ENCODE measurements at regions not wholly inside any gene's neighbourhood (a gene's known extent, or its start where the extent isn't known, plus 50 kb on each side); places are given as distances from the start of the nearest gene placed in this dataset.
"Not testable (repeated sequence)": the region's sequence is repeated elsewhere in the genome, so short reads cannot be mapped to it uniquely, and the experiment has no call there.

DNA sequence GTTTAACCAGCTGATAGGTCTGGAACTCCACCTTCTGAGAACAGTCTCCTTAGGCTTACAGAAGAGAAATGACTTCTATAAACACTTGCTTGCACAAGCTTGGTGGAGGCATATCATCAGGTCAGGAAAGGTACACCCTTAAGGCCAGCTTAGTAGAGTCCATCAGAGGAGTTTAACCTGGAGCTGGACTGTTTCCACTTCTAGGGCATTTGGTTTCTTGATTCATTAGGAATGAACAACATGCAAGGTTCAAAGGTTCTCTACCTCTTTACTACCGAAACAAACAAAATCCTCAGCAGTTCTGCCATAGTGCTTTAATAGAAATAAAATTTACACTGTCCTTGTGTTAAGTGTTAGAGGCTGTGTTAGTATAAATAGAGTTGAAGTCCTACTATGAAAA is 171.4 kb upstream of the NPY2R start:
- DNase-seq: no peak

DNA sequence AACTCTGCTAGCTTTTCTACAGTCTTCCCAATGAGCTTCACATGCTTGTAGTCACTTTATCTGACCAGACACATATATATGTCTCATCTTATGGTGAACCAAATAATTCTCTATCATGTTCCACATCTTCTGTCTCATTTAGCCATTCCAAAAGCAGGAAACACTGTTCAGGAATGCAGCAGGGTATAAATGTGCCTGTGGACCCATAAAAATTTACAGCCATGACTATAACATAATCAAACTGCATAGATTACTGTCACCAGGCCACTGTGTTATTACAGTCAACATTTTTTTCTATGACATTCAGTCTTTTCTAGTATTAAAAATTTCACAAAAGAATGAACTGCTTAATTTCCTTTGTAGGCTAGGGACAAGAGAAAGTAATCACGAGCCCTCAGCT is 170.0 kb upstream of the NPY2R start:
- DNase-seq: no peak

DNA sequence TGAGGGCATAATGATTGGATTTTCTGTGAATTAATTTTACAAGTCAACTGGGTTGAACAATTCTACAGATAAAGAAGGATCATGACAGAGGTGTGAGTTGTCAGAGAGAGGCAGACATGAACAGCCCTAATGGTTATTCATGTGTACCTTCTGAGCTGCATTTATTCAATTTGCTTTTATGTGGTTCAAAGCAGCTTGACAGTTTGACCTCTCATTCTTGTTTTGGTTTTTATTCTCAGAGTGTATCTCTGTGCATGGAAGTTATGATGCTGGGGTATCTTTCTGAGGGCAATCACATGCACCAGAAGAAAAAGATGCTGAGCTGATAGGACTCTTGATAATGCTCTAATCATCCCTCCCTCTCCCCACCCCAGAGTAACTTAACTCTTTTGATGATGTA is 169.3 kb upstream of the NPY2R start:
- DNase-seq: no peak

DNA sequence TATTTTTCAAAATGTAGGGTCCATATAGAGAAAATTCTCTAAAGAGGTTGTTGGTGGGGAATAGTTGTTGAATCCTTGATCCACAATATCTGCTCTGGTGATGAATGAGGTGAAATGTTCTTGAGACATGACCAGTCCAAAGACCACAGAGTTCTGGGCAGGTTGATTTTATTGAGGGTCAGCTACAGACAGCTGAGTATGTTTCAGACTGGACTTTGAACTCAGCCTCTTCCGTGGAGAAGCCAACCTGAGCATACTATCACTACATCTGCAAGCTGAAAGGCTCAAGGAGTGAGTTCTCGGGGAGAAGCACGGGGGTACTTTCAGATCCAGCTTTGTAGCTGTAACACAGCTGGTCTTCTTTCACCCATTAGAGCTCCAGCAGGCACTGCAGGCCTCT is 168.4 kb upstream of the NPY2R start:
- no peak for DNase-seq

DNA sequence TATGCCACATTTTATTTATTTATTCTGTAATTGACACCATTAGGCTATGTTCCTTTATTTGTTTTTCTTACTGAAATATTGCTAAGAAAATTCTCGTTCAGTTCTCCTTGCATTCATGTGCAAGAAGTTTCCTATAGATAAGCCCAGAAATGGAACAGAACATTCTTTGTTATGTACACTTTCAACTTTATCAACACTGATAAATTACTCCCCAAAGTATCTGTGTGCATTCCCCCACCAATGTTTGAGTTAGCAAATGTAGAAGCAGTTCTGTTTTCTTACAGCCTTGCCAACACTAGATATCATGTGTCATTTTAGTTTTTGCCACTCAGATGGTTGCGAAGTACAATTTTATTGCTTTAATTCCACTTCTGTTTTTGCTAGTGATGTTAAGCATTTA is 166.4 kb upstream of the NPY2R start:
- DNase-seq: no peak

DNA sequence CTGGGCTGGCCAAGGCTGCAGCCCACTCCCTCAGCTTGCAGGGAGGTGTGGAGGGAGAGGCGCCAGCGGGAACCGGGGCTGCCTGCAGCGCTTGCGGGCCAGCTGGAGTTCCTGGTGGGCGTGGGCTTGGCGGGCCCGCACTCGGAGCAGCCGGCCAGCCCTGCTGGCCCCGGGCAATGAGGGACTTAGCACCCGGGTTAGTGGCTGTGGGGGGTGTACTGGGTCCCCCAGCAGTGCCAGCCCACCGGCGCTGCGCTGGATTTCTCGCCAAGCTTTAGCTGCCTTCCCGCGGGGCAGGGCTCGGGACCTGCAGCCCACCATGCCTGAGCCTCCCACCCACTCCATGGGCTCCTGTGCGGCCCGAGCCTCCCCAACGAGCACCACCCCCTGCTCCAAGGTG is 164.2 kb upstream of the NPY2R start:
- not testable (repeated sequence) for DNase-seq

DNA sequence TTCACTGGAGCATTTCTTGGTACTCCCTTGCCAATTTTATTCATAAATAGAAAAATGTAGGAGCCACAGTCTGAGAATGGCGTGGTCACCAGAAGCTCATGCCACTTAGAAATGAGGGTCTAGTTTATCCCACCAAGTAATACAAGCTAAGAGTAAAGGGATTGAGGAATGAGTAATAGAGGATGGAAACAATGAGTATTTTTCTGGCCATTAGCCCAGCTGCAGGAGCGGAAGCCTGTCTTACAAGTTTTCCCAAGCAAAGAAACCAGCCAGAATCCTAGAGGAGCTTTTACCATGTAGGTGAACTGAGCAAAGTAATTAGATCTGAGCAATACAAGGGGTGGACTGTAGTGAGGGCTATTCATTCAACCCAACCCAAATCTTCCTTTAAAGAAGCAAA is 160.7 kb upstream of the NPY2R start:
- DNase-seq: no peak

DNA sequence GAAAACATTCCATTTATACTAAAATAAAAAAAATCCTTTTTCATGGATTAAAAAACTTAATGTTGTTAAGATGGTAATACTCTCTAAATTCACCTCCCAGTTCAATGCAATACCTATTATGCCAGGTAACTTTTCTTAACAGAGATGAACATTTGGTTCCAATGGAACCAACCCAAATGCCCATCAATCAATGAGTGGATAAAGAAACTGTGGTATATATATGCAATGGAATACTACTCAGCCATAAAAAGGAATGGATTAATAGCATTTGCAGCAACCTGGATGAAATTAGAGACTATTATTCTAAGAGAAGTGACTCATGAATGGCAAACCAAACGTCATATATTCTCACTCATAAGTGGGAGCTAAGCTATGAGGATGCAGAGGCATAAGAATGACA is 154.4 kb upstream of the NPY2R start:
- not testable (repeated sequence) for DNase-seq

DNA sequence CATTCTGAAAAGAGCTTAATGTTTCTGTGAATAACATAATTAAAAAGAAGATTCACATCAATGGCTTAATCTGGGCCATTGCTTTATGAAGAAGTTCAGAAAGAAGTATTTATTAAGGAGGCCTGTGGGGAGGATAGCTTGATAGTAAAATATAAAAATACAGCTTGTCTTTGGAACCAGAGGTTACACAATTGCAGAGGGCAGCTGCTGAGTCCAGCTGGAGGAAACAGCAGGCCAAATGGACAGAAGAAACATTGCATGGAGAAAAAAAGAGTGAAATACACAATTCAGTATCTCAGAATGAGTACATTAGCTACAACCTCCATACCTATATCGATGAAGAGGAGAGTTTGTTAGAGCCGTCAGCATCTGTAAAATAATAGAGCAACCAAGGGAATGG is 148.0 kb upstream of the NPY2R start:
- DNase-seq: no peak

DNA sequence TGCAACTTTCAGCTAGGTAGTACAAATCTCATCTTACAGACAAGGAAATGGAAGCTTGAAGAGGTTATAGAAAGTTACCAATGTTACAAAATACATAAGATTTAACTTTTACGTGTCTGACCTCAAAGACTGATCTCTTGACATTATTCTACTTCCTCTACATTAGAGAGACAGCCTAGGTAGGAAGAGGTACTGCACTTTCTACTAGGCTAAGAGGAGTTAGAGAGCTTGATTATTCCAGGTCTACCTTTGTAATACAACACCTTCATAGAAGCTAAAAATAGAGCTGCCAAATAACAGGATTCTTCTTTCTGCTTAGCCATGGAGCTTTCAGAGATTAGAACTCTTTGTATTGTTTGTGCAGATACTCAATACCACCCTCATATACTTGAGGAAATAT is 147.6 kb upstream of the NPY2R start:
- no peak for DNase-seq

DNA sequence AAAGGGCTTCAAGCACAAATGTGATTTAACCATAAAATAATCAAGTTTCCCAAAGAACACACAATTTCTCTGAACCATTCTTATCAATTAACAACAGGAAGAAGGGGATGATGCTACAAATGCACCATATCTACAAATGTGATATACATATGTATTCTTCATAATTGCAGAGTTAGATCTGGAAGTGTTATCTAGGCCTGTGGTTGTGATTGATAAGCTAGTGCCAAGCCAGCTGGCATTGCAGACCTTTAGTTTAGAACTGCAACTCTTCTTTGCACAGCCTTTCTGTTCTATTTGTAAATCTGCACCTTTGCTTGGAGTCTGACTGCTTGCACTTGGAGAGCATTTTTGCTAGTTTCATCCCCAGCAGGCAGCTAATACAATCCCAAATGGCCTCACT is 145.5 kb upstream of the NPY2R start:
- DNase-seq: no peak

DNA sequence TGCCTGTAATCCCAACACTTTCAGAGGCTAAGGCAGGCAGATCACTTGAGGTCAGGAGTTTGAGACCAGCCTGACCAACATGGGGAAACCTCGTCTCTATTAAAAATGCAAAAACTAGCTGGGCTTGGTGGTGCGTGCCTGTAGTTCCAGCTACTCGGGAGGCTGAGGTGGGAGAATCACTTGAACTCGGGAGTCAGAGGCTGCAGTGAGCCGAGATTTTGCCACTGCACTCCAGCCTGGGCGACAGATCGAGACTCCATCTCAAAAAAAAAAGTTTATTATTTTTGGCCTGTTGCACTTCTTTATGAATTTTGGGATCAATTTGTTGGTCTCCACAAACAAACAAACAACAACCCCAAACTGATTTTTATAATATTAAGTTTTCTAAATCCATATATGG is 143.5 kb upstream of the NPY2R start:
- not testable (repeated sequence) for DNase-seq

DNA sequence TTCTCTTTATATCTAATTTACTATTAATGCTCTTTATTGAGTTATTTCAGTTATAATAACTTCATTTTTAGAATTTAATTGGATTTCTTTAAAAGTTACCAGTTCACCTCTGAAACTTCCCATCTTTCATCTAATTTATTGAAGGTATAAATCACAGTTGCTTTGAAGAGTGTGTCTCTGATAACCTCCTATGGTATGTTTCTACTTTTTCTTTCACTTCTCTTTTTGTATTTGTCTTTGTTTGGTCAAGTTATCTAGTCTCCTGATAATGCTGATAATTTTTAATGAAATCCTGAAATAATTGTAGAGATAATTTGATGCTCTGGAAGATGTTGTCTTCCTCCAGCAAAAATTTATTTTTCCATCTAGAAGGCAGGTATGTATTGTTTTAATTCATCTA is 141.6 kb upstream of the NPY2R start:
- no peak for DNase-seq

DNA sequence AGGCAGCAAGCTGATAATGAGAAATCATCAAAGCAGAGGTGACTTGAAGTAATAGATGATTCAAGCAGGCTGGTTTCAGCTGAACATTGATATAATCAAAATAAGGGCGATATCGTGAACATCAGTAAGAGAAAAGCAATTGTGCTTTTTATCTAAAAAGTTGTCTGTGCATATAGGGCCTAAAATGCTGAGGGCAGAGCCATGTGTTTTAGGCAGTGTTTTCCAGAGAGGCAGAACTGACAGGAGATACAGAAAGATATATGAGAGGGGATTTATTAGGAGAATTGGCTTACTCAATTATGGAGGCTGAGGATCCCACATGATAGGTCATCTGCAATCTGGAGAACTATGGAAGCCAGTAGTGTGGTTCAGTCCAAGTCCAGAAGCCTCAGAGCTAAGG is 136.5 kb upstream of the NPY2R start:
- no peak for DNase-seq

DNA sequence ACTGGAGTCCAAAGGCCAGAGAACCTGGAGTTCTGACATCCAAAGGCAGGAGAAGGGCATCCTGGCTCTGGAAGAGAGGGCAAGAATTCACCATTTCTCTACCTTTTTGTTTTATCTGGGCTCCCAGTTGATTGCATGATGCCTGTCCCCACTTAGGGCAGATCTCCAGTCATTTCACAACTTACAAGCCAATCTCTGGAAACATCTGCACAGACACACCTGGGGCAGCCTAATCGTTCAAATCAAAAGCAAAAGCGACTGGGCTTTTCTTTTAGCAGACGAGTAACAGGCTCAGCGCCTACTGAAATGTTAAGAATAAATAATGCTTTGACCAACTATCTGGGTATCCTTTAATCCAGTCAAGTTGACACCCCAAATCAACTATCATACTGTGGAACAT is 136.0 kb upstream of the NPY2R start:
- DNase-seq: no peak

DNA sequence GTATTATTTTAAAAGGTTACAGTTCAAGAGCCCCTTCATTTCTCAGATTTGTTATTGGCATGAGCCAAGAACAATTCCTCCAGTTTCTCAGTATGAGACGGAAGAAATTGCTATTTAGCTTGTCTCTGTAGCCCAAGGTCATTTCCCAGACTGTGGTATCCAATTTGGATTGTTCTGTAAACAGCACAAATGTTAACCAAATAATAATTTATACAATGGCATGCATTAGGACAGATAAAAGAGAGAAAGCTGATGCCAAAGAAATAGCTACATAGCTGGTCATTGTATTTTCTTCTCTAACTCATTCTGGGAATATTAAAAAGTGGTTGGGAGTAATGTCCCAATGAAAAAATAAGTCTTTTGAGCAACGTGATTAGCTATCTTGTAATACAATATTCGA is 134.6 kb upstream of the NPY2R start:
- DNase-seq: no peak

DNA sequence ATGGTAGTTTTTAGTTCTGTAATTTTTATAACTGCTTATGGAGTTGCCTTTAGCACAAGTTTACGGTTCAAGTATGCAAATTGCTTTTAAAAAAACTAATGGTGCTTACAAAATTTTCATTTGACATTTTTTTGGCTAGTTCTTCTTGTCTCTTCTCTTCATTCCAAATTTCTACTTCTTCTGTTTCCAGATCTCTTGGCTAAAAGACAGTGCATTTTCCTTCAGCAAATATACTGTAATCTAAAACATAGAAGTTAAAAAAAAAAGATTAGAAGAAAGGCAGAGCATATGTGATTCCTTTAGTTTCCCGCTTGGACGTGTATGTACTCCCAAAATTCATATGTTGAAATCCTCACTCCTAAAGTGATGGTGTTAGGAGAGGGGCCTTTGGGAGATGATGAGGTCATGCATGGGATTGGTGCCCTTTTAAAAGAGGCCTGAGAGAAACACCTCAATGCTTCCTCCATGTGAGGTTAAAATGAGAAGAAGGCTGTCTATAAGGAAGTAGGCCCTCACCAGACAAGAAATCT is 132.1 kb upstream of the NPY2R start:
- DNase-seq: no peak

DNA sequence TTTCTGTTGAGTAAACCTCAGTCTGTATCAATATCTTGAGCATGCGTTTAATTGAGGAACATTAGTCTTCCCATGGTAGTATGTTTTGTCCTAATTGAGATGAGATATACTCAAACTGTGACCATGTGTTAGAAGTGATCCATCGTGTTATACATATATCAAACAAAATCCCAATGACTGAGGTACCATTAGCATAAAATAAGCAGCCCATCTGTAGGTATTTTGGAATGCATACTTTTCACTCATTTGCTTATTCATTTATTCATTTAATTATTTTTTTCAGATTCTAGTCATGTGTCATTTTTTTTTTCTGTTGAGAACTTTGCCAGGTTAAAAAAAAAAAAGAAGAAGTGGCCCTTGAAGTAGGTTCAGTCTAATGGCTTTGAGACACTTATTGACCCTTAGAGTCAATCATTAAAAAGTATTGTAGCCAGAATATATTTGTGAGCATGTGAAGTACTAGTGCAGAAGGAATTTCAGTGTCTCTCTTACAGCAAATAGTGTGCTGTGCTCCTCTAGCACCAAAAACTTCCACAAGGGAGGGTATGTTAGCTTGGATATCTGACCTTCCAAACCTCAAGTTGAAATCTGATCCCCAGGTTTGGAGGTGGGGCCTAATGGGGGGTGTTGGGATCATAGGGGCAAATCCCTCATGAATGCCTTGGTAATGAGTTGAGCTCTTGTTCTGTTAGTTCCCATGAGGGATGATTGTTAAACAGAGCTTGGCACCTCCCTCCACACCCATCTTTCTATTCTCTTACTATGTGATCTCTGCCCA is 130.8 kb upstream of the NPY2R start:
- DNase-seq: no peak

DNA sequence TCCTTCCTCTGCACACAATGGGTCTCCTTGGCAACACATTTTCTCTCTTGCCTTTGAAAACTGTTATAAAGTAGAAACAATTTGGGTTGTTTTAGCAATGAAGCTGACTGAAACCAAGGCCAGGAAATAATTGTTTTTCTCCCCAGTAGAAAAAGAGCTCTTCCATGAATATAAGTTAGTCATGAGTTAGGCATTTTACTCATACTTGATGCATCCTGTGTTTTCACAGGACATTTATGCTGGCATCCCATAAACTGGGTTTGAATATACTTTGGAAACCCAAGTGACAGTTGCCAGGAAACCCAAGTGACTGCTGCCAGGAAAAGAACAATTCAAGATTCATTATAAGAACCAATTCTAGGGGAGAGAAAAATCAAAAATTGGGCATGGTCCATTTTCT is 128.6 kb upstream of the NPY2R start:
- no peak for DNase-seq

DNA sequence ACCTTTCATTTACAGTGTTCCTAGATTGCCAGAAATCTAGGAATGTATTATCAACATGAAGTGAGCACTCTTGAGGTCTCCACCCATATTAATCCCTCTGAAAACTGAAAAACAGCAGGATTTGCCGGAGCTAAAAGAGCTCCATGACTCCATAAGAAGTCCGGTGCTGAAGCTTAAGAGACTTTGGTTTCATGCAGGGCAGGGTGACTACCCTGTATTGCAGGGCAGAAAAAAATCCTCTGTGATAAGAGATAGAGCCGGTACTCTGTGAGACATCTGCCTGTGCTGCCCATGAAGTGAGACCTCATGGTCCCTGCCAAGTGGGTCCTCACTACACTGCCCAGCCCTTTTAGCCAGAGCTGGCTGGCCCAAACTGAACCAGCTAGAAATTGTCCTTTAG is 127.2 kb upstream of the NPY2R start:
- DNase-seq: no peak

DNA sequence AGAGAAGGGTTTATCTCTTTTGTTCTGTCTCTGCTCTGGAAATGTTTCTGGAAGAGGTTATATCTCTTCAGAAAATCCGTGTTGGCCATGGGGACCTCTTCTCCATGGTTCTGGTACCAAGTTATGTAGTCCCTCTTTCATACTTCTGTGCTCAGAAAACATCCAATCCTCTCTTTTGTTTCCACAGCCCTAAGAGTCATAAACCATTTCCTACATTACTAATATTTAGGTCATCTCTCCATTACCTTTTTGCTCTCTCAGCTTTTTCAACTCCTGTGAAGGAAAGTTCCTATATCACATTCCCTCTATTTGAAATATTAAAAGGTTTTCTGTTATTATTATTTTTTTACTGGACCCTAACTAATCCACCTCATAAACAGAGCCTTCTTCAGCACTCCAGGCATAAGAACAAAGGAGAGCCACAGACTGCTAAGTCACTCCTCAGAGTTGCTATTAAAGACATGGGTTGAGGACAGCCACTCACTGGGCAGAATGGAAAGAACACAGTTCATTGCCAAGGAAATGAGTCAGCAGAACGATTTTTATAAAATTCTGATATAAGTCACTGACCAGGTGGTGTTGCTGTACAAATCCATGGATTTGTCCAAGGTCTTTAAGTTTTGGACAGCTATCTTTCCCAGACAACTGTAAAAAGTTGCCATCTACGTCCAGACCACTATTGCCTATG is 122.4 kb upstream of the NPY2R start:
- no peak for DNase-seq

DNA sequence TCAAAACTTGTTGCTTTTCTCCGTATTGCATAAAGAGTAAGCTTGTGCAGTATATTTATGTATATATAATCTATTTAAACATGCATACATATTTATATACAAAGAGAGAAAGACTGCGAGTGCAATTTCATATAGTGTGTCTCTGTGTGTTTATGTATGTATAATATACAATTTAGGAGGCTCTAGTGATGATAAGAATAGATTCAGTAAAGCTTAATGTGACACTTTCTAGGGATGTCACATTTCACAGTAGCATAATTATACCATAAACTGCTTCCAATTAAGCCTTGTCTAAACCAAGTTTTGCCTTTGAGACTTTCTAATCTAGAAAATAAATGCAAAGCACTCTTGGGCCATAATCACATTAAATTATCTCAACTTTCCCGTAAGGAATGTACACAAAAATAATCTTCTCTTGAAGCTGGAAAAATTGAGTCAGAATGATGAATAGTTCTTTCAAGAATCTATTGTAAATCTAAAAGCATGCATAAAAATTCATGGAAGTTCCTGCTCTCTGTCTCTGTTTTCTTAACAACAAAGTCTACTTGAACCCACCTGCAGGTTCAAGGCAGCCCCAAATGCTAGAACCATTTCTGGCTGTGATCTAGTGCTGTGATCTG is 114.1 kb upstream of the NPY2R start:
- DNase-seq: no peak

DNA sequence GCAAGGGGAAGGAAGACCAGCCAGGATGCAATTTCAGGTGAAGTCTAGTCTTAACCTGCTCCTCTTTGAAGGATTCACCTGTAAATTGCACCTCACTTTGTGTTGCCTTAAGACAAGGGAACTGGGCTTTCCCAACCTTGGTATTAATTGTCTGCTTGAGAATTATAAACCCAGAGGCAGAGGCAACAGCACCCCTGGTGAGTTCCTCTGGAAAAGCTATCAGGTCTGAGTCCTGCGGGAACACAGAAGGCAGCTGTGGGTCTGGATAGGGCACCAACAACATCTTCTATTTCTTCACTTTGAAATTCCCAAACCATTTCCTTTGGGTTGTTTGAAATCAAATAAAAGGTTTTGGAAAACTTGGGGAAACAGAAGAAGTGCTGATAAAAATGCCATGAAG is 109.2 kb upstream of the NPY2R start:
- DNase-seq: no peak

DNA sequence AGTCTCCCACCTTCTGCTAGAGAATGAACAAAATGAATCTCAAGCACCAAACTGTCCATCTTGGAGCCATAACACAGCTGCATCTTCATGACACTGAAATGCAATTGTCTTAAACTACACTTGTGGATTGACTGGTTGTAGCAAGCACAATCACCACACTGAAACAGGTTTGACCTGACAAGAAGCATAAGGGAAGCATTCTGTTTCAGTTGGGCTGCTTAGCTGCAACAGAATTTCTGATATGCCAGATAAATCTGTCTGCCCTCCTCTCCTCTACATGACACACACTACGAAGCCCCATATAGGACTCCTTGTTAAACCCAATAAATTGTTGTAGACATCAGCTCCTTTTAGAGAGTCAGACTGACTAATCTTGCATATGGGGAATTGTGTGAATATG is 101.8 kb upstream of the NPY2R start:
- DNase-seq: no peak

Measured in activated CD4-positive, alpha-beta T cell treated with anti-CD3 and anti-CD28 coated beads, Interleukin-2, amount 50 U/mL, for 48 hours (primary cell).